ENCODE measurements at regions not wholly inside any gene's neighbourhood (a gene's known extent, or its start where the extent isn't known, plus 50 kb on each side); places are given as distances from the start of the nearest gene placed in this dataset.

- no peak for TF ChIP-seq CTCF (IDR thresholded peaks at IDR 0.05)
- no peak for TF ChIP-seq EP300 (IDR thresholded peaks at IDR 0.05)
- TF ChIP-seq POLR2A (IDR thresholded peaks at IDR 0.05) = no peak
These were observed 67.0 kb upstream of the CADPS start for GRCh38 chr3:62942227-62942626.

Measured in tibial nerve (tissue), 4 donors.